Nephron (organoid): ENCODE measurements at regions not wholly inside any gene's neighbourhood (a gene's known extent, or its start where the extent isn't known, plus 50 kb on each side); places are given as distances from the start of the nearest gene placed in this dataset.

Source experiments
- H3K27ac Mint-ChIP-seq, 3 experiments: 2 replicates each; pipeline ENCODE4 v1.8.0; 2020; ENCODE audit warnings: mixed read lengths in 3 of 3, mild to moderate bottlenecking in 2 of 3, moderate library complexity in 1 of 3
- H3K27me3 Mint-ChIP-seq: 2 replicates; pipeline ENCODE4 v1.8.0; 2021; ENCODE audit warnings: low read depth, mild to moderate bottlenecking, moderate library complexity, mixed read lengths
- H3K36me3 Mint-ChIP-seq: 2 replicates; pipeline ENCODE4 v1.8.0; 2020; ENCODE audit warnings: low read depth, mixed read lengths
- H3K4me1 Mint-ChIP-seq: 2 replicates; pipeline ENCODE4 v1.8.0; 2020; ENCODE audit warnings: mixed read lengths
- H3K4me3 Mint-ChIP-seq, 3 experiments: 2 replicates each; pipeline ENCODE4 v1.8.0; 2020; ENCODE audit warnings: mild to moderate bottlenecking in 3 of 3, mixed read lengths in 3 of 3, moderate library complexity in 2 of 3
- H3K9me3 Mint-ChIP-seq: 2 replicates; pipeline ENCODE4 v1.8.0; 2020; ENCODE audit warnings: mixed read lengths
- CTCF ChIP-seq, 3 experiments: fragments of 200-600 bp; sonication (generic); IDR thresholded peaks; one replicate each; pipeline ENCODE4 v1.5.0; 2021; ENCODE audit warnings: antibody characterized with exemption in 3 of 3; ENCODE audit not compliant: unreplicated experiment in 3 of 3

DNA sequence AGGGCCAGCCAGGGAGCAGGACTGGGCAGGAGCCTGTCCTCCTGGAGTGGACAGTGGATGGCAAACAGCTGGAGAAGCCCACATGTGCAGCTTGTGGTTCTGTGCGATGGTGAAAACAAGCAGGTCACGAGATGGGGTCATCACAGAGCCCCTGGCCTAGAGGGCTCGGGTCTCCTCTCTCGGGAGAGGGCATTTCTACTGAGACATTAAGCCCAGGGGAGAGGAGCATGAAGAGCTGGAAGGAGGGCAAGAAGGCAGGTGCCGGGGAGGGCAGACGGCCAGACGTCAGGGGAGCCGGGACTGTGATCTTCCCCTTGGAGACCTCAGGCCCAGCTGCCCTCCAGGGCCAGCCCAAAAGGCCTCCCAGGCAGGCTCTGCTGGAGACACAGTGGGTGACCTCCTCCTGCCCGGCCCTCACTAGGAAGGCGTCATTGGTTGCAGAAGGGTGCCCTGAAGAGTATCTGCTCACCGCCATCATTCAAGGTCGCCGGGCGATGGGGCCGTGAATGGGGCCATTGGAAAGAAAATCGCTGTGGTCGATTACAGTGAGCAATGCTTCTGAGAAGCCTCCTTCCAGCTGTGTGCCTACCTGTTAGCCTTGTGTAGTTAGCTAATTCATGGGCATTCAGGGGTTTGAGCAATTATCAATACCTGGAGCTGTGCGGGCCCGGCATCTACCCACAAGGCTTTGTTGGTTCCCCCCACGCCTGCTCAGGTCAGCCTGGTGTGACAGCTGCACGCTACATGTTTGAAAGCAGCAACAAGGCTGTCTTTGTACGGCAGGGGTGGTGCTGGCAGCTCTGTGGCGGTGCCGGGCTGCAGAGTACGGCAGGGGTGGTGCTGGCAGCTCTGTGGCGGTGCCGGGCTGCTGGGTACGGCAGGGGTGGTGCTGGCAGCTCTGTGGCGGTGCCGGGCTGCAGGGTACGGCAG, 72.3 kb upstream of the ACTRT2 start:
- H3K36me3 Mint-ChIP-seq = no peaks in the 10 kb centered on the region
- H3K4me3 Mint-ChIP-seq = no peak overlapping the region
- no peak overlapping the region for H3K27ac Mint-ChIP-seq
- H3K9me3 Mint-ChIP-seq = peaks cover 16% of the 10 kb centered on the region
- peaks cover 5% of the 10 kb centered on the region for H3K4me1 Mint-ChIP-seq
- peaks cover 18% of the 10 kb centered on the region for H3K27me3 Mint-ChIP-seq
- TF ChIP-seq CTCF (IDR thresholded peaks at IDR 0.05; ENCODE audit: unreplicated experiment in 3 of 3) = no peak

DNA sequence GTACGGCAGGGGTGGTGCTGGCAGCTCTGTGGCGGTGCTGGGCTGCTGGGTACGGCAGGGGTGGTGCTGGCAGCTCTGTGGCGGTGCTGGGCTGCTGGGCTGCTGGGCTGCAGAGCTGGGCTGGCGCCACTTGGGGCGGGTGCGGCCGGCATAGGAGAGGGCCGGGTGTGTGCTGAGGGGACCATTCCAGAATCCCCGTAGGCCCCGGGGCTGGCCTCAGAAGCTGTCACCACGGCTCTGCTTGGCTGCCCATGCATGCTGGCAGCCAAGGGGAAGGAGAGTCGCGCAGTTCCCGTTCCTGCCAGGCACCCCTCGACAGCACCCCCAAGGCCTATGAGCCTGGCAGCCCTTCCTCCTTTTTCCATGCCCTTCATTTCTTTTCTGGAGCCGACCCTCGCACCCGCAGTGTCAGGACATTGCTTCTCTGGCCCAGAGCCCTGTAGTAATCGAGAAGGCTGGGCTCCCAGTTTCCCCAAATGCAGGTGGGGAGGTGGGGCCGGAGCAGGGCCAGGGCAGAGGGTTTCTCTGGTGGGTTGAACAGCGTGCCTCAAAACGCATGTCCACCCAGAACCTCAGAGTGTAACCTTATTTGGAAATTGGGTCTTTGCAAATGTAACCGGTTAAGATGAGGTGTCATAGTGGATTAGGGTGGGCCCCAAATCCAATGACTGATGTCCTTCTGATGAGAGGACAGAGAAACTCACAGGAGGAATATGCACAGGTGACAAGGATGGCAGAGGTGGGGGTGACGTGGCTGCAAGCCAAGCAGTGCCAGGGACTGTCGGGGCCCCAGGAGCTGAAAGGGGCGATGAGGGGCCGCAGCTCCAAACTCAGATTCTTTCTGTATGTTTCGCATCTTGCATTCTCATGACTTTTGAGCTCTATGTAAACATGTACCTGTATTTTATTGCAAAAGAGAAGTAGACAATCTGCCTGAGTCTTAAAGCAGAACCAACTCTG, 71.0 kb upstream of the ACTRT2 start:
- H3K4me1 Mint-ChIP-seq = peaks cover 5% of the 10 kb centered on the region
- H3K36me3 Mint-ChIP-seq = no peaks in the 10 kb centered on the region
- peaks cover 18% of the 10 kb centered on the region for H3K27me3 Mint-ChIP-seq
- peaks cover 28% of the 10 kb centered on the region for H3K9me3 Mint-ChIP-seq
- H3K4me3 Mint-ChIP-seq = no peak overlapping the region
- H3K27ac Mint-ChIP-seq = no peak overlapping the region
- TF ChIP-seq CTCF (IDR thresholded peaks at IDR 0.05; ENCODE audit: unreplicated experiment in 3 of 3) = no peak

DNA sequence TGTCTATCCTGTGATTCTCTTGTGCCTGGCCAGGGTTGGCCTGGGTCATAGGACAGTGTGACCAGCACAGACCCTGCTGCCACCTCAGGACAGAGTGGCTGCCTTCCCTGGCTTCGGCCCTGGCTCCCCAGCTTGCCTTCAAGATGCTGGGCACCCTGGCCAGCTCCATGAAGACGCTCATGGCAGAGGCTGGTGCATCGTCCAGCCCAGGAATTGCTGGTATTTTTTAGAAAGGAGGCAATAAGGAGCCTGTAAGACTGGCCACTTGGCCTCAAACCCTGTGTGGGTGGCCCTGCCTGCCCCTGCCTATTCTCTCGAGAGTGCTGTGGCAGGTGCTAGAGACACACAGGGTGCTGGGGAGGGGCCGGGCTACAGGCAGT, 70.4 kb upstream of the ACTRT2 start:
- Mint-ChIP-seq H3K27me3 (peaks cover 18% of the 10 kb centered on the region), H3K9me3 (peaks cover 30% of the 10 kb centered on the region), H3K4me3 (no peak overlapping the region), H3K4me1 (peaks cover 5% of the 10 kb centered on the region), H3K27ac (no peak overlapping the region), H3K36me3 (peaks cover under 1% of the 10 kb centered on the region)
- no peak for TF ChIP-seq CTCF (IDR thresholded peaks at IDR 0.05; ENCODE audit: unreplicated experiment in 3 of 3)

DNA sequence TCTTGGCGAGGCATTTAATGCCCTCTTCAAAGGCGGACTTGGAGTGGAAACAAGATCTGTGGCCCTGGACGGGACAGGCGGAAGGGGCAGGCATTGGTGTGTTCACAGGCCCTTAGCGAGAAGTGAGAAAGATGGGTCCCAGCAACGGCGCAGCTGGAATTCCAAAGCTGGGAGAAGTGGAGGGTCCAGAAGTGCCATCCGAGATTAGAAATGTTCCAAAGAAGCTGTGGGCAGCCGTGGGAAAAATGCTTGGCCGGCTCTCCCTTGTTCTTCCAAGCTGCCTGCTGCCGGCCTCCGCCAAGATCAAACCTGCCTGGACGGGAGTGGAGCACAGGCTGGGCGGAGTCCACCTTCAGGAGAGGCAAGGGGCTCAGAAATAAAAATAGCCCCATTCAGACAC, 69.4 kb upstream of the ACTRT2 start:
- peaks cover 13% of the 10 kb centered on the region for H3K27me3 Mint-ChIP-seq
- H3K4me1 Mint-ChIP-seq = peaks cover 5% of the 10 kb centered on the region
- peaks cover 40% of the 10 kb centered on the region for H3K9me3 Mint-ChIP-seq
- H3K36me3 Mint-ChIP-seq = peaks cover 5% of the 10 kb centered on the region
- no peak for TF ChIP-seq CTCF (IDR thresholded peaks at IDR 0.05; ENCODE audit: unreplicated experiment in 3 of 3)
- H3K27ac Mint-ChIP-seq = no peak overlapping the region
- no peak overlapping the region for H3K4me3 Mint-ChIP-seq

DNA sequence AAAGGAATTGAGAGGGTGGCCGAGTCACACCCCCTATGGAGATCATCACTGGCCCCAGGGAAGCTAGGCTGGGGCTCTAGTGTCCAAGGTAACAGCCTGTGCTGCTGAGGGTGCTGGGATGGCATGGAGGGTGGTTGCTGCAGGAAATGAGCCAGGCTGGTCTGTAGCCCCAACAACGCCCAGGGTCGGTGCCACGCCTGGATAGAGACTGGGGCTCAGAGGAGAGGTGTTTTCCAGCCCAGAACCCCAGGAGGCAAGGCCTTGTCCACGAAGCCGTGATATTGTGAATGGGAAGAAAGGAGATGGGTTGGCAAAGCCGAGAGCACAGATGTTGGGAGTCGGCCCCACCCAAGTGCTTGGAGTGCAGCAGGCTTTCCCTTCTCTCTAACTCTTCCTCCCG, 68.9 kb upstream of the ACTRT2 start:
- peaks cover 40% of the 10 kb centered on the region for H3K9me3 Mint-ChIP-seq
- TF ChIP-seq CTCF (IDR thresholded peaks at IDR 0.05; ENCODE audit: unreplicated experiment in 3 of 3) = no peak
- H3K27ac Mint-ChIP-seq = no peak overlapping the region
- H3K4me3 Mint-ChIP-seq = no peak overlapping the region
- peaks cover 12% of the 10 kb centered on the region for H3K27me3 Mint-ChIP-seq
- H3K4me1 Mint-ChIP-seq = peaks cover 5% of the 10 kb centered on the region
- H3K36me3 Mint-ChIP-seq = peaks cover 5% of the 10 kb centered on the region
